Activated B cell treated with CpG ODN at 0.5 μM for 24 hours (primary cell): ENCODE measurements at regions not wholly inside any gene's neighbourhood (a gene's known extent, or its start where the extent isn't known, plus 50 kb on each side); places are given as distances from the start of the nearest gene placed in this dataset.
"Not testable (repeated sequence)": the region's sequence is repeated elsewhere in the genome, so short reads cannot be mapped to it uniquely, and the experiment has no call there.

ENCODE experiments used
- ATAC-seq: fragments of 200-7000 bp; cut with Tn5 transposase; one replicate; pipeline ENCODE4 v1.10.0; 2021; ENCODE audit warnings: low read depth, mild to moderate bottlenecking, moderate library complexity
- CTCF ChIA-PET: fragments of 350-600 bp; sonication (Branson Sonifier 250); formaldehyde crosslinking; loops from one replicate; lab custom pipeline; 2021; ENCODE audit warnings: antibody characterized with exemption; lab: Charles Lee
- POLR2A ChIA-PET: fragments of 350-600 bp; sonication (Branson Sonifier 250); formaldehyde crosslinking; loops from one replicate; lab custom pipeline; 2021; ENCODE audit warnings: antibody characterized with exemption; lab: Charles Lee
- DNase-seq: peaks from one replicate; pipeline ENCODE4 v3.0.0; 2022
- H3K27ac Mint-ChIP-seq: one replicate; pipeline ENCODE4 v1.8.0; 2020; ENCODE audit warnings: mixed read lengths
- H3K27me3 Mint-ChIP-seq: one replicate; pipeline ENCODE4 v1.8.0; 2021; ENCODE audit warnings: mixed read lengths
- H3K36me3 Mint-ChIP-seq: one replicate; pipeline ENCODE4 v1.8.0; 2021; ENCODE audit warnings: low read depth, mixed read lengths
- H3K4me1 Mint-ChIP-seq: one replicate; pipeline ENCODE4 v1.8.0; 2021; ENCODE audit warnings: mixed read lengths
- H3K4me3 Mint-ChIP-seq: one replicate; pipeline ENCODE4 v1.8.0; 2020; ENCODE audit warnings: mild to moderate bottlenecking, mixed read lengths
- H3K9me3 Mint-ChIP-seq: one replicate; pipeline ENCODE4 v1.8.0; 2020; ENCODE audit warnings: mixed read lengths
- intact Hi-C: fragments of 100-400 bp; cut with micrococcal nuclease; formaldehyde crosslinking; loops from one replicate; pipeline ENCODE4 v1.15.1; 2024
- TF ChIP-seq, protein P1 (sequence below): fragments of 200-600 bp; IDR thresholded peaks from one replicate; pipeline ENCODE4 v1.8.0; 2022; ENCODE audit warnings: antibody characterized with exemption, mild to moderate bottlenecking

DNA sequence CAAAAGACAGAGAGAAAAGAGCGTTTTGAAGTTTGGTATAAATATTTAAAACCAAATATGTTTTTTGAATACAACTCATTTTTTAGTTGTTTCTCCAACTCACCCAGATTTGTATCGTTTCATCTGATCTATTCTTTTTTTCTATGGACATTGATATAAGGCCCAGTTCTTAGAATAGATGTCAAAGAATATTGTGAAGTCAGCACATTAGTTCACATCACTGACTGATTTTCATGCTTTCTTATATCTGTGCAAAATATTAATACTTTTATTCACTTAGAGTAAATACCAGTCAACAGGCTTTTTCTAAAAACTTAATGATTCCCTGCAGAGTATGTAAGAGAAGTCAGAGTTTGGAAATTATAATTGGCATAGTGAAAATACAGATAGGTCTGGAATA lies 254.4 kb upstream of the PTPRD start:
- no peak overlapping the region for H3K27ac Mint-ChIP-seq
- H3K9me3 Mint-ChIP-seq, result peaks cover 3% of the 10 kb centered on the region
- ChIA-PET POLR2A (no interaction called here), CTCF (no interaction called here)
- H3K4me3 Mint-ChIP-seq, result no peak overlapping the region
- TF ChIP-seq, protein P1, sequence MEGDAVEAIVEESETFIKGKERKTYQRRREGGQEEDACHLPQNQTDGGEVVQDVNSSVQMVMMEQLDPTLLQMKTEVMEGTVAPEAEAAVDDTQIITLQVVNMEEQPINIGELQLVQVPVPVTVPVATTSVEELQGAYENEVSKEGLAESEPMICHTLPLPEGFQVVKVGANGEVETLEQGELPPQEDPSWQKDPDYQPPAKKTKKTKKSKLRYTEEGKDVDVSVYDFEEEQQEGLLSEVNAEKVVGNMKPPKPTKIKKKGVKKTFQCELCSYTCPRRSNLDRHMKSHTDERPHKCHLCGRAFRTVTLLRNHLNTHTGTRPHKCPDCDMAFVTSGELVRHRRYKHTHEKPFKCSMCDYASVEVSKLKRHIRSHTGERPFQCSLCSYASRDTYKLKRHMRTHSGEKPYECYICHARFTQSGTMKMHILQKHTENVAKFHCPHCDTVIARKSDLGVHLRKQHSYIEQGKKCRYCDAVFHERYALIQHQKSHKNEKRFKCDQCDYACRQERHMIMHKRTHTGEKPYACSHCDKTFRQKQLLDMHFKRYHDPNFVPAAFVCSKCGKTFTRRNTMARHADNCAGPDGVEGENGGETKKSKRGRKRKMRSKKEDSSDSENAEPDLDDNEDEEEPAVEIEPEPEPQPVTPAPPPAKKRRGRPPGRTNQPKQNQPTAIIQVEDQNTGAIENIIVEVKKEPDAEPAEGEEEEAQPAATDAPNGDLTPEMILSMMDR, result no peak
- no peak for DNase-seq
- intact Hi-C loops, result no loop called here
- ATAC-seq, result no peak
- H3K27me3 Mint-ChIP-seq, result no peaks in the 10 kb centered on the region
- H3K4me1 Mint-ChIP-seq, result no peaks in the 10 kb centered on the region
- H3K36me3 Mint-ChIP-seq, result no peaks in the 10 kb centered on the region

DNA sequence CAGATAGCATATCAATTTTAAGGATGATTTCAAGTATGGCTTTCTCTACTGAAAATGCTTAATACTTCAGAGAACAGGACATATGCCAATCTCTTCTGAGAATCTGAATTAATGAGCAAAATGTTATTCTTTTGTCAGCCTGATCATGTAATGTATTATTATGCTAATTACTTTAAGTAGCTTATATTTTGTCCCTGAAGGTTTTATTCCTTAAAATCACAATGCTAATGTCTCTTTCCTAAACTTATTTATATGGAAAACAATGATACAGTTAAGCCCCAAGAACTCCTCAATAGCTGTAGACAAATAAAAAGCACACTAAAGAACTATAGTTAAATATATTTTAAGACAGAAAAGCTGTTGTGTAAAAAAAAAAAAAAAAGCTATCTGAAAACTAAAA lies 256.9 kb upstream of the PTPRD start:
- CTCF ChIA-PET, result no interaction called here
- Mint-ChIP-seq H3K4me1 (no peaks in the 10 kb centered on the region), H3K27me3 (no peaks in the 10 kb centered on the region), H3K4me3 (no peak overlapping the region), H3K36me3 (no peaks in the 10 kb centered on the region), H3K27ac (no peak overlapping the region), H3K9me3 (peaks cover 7% of the 10 kb centered on the region)
- ATAC-seq (no peak), DNase-seq (no peak)
- TF ChIP-seq, protein P1, result no peak
- POLR2A ChIA-PET, result no interaction called here
- intact Hi-C loops, result no loop called here

DNA sequence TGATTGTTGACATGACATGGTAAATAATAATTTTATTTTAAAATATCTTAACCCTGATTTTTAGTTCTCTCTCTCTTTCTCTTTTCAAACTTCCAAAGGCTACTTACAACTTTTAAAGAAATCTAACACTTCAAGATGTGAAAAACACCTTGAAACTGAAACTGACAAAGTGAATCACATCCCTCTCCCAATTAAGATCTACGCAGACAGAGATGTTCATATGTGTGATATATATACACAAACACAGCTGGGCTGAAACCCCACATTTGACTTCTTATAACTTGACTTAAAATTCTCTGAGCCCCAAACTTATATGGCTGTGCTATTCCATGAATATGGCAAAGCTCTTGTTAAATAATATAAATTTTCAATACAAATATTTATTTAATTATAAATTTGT lies 261.2 kb upstream of the PTPRD start:
- ChIA-PET POLR2A (no interaction called here), CTCF (interaction anchor here (1.1 kb wide), 1 partner anchor 25 kb away, joined by 3 read pairs; no protein-coding TSS in a partner anchor)
- TF ChIP-seq, protein P1, result no peak
- Mint-ChIP-seq H3K4me1 (no peaks in the 10 kb centered on the region), H3K27ac (no peak overlapping the region), H3K4me3 (no peak overlapping the region), H3K9me3 (peaks cover 7% of the 10 kb centered on the region), H3K36me3 (no peaks in the 10 kb centered on the region), H3K27me3 (no peaks in the 10 kb centered on the region)
- intact Hi-C loops, result no loop called here
- no peak for DNase-seq
- ATAC-seq, result no peak

DNA sequence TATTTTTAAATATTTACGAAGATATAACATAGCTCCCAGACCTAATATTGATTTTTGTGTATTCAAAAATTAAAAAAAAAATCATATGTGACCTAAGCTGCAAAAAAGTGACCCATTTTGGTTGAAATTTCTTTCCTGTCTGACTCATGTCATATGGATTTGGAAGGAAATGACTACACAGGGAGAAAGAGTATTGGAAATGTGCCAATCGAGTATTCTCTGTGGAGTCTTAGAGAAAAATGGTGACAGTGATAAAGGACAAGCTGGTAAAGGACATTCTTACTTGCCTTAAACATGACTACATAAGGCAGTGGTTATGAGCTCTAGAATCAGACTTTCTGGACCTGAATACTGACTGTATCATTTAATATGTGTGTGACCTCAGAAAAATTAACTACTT lies 262.9 kb upstream of the PTPRD start:
- Mint-ChIP-seq H3K27ac (no peak overlapping the region), H3K27me3 (no peaks in the 10 kb centered on the region), H3K4me3 (no peak overlapping the region), H3K9me3 (peaks cover 10% of the 10 kb centered on the region), H3K4me1 (no peaks in the 10 kb centered on the region), H3K36me3 (no peaks in the 10 kb centered on the region)
- ChIA-PET CTCF (no interaction called here), POLR2A (no interaction called here)
- TF ChIP-seq, protein P1, result no peak
- ATAC-seq (no peak), DNase-seq (no peak)
- intact Hi-C loops, result no loop called here

DNA sequence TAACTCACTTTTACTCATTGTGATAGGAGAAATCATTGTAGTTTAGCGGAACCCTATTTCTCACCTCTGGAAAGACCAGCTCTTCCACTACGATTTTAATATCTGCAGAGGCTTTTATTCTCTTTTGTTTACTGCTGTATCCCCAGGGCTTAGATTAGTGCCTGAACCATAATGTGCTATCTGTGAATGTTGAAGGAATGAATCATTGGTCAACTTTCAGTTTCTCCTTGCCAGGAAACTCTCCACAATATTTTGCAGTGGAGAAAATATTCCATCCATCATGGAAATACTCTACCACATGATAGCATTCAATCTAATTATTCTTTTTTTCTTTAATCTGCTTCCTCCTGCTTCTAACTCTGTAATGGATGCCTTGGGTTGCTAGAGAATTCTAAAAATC lies 263.5 kb upstream of the PTPRD start:
- peaks cover 10% of the 10 kb centered on the region for H3K9me3 Mint-ChIP-seq
- intact Hi-C loops, result no loop called here
- no peak overlapping the region for H3K27ac Mint-ChIP-seq
- ChIA-PET CTCF (no interaction called here), POLR2A (no interaction called here)
- no peaks in the 10 kb centered on the region for H3K36me3 Mint-ChIP-seq
- H3K27me3 Mint-ChIP-seq, result no peaks in the 10 kb centered on the region
- TF ChIP-seq, protein P1, result no peak
- H3K4me3 Mint-ChIP-seq, result no peak overlapping the region
- DNase-seq (no peak), ATAC-seq (no peak)
- no peaks in the 10 kb centered on the region for H3K4me1 Mint-ChIP-seq

DNA sequence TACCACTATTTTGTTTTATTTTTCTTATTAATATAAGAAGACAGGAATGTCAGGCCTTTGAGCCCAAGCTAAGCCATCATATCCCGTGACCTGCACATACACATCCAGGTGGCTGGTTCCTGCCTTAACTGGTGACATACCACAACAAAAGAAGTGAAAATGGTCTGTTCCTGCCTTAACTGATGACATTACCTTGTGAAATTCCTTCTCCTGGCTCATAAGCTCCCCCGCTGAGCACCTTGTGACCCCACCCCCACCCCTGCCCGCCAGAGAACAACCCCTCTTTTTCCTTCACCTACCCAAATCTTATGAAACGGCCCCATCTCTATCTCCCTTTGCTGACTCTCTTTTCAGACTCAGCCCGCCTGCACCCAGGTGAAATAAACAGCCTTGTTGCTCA lies 277.5 kb upstream of the PTPRD start:
- ATAC-seq, CTCF ChIA-PET, H3K4me1 Mint-ChIP-seq, H3K36me3 Mint-ChIP-seq, H3K4me3 Mint-ChIP-seq, intact Hi-C loops, POLR2A ChIA-PET, H3K27ac Mint-ChIP-seq, DNase-seq, H3K27me3 Mint-ChIP-seq: not testable (repeated sequence)
- H3K9me3 Mint-ChIP-seq, result peaks cover 11% of the 10 kb centered on the region
